Caco-2 (cell line): ENCODE measurements at regions not wholly inside any gene's neighbourhood (a gene's known extent, or its start where the extent isn't known, plus 50 kb on each side); places are given as distances from the start of the nearest gene placed in this dataset.

Source experiments
- BruUV-seq: library from RNA; stranded (reverse); fragments of 400-500 nt; replicated peaks from 2 replicates; lab custom pipeline; 2021; lab: Mats Ljungman, UMichigan
- CTCF ChIA-PET: fragments of 300-600 bp; sonication (Branson Sonifier 250); formaldehyde crosslinking; loops from one replicate; lab custom pipeline; 2022; ENCODE audit warnings: antibody characterized with exemption; lab: Charles Lee
- POLR2A ChIA-PET: fragments of 300-600 bp; sonication (Branson Sonifier 250); formaldehyde crosslinking; loops from one replicate; lab custom pipeline; 2022; ENCODE audit warnings: antibody characterized with exemption; lab: Charles Lee
- DNase-seq, 2 experiments: peaks; one replicate each; pipeline versions ENCODE4 v3.0.0 to v3.0.0-alpha.2; 2020 to 2022
- H3K27me3 ChIP-seq: replicated peaks from 2 replicates; pipeline ENCODE4 v1.6.0; 2011; ENCODE audit warnings: low read length; ENCODE audit not compliant: control insufficient read depth, insufficient read depth
- H3K36me3 ChIP-seq: 2 replicates; pipeline ENCODE4 v1.5.1; 2011; ENCODE audit warnings: low read length; ENCODE audit not compliant: control insufficient read depth, insufficient read depth
- H3K4me1 ChIP-seq: fragments of 250-450 bp; sonication (Bioruptor Pico); 2 replicates; pipeline ENCODE4 v1.5.1; 2020; ENCODE audit warnings: mild to moderate bottlenecking
- H3K4me3 ChIP-seq: 2 replicates; pipeline ENCODE4 v1.5.1; 2011; ENCODE audit warnings: low read depth, mild to moderate bottlenecking, control low read depth, low read length
- H3K9me3 ChIP-seq: fragments of 250-450 bp; sonication (Bioruptor Pico); 2 replicates; pipeline ENCODE4 v1.5.1; 2020; ENCODE audit warnings: mild to moderate bottlenecking, moderate library complexity
- H3K27ac Mint-ChIP-seq: one replicate; pipeline ENCODE4 v1.8.0; 2022; ENCODE audit warnings: mixed read lengths; ENCODE audit not compliant: unreplicated experiment
- H3K27me3 Mint-ChIP-seq: one replicate; pipeline ENCODE4 v1.8.0; 2022; ENCODE audit warnings: mixed read lengths; ENCODE audit not compliant: insufficient read depth, unreplicated experiment
- H3K36me3 Mint-ChIP-seq: one replicate; pipeline ENCODE4 v1.8.0; 2022; ENCODE audit warnings: mild to moderate bottlenecking, mixed read lengths; ENCODE audit not compliant: insufficient read depth, unreplicated experiment
- H3K4me1 Mint-ChIP-seq: one replicate; pipeline ENCODE4 v1.8.0; 2022; ENCODE audit warnings: low read depth, mixed read lengths; ENCODE audit not compliant: unreplicated experiment
- H3K4me3 Mint-ChIP-seq: one replicate; pipeline ENCODE4 v1.8.0; 2022; ENCODE audit warnings: mild to moderate bottlenecking, moderate library complexity, mixed read lengths; ENCODE audit not compliant: unreplicated experiment
- H3K9me3 Mint-ChIP-seq: one replicate; pipeline ENCODE4 v1.8.0; 2022; ENCODE audit warnings: mixed read lengths; ENCODE audit not compliant: unreplicated experiment
- CTCF ChIP-seq, 2 experiments: fragments of 200-600 bp in 1 of 2; IDR thresholded peaks; 1 replicate in 1 of 2; 2 replicates in 1 of 2; pipeline versions ENCODE4 v1.5.1 to v1.8.0; 2011 to 2022; ENCODE audit warnings: antibody characterized with exemption in 1 of 2, control low read depth in 1 of 2, inconsistent platforms in 1 of 2, low read depth in 1 of 2, low read length in 1 of 2, mild to moderate bottlenecking in 1 of 2, moderate library complexity in 1 of 2; ENCODE audit not compliant: insufficient read depth in 1 of 2, severe bottlenecking in 1 of 2, unreplicated experiment in 1 of 2
- intact Hi-C: fragments of 100-400 bp; cut with micrococcal nuclease; formaldehyde crosslinking; loops from one replicate; pipeline ENCODE4 v1.10.0; 2022; ENCODE audit not compliant: unreplicated experiment

DNA sequence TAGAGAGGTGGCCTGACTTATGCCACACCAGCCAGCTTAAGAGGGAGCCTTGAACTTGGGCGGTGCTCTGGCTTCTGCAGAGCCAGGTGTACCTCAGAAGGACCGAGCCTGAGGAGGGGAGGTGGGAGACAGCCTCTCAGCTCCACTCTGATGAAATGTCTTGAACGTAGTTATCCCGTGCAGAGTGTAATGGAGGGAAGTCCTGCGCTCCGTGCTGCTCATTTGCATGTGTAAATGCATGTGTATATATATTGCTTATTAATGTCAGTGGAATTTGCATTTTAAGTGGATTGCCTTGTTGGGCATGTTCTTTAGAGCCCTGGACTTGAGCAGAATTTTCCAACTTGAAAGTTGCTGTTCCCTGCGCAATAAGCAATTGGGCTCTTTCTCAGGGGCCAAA, 264.9 kb upstream of the SDK2 start:
- peaks cover 25% of the 10 kb centered on the region for H3K27me3 Mint-ChIP-seq
- no peaks in the 10 kb centered on the region for H3K9me3 Mint-ChIP-seq
- TF ChIP-seq CTCF (IDR thresholded peaks at IDR 0.05; ENCODE audit: insufficient read depth in 1 of 2, low read depth in 1 of 2, low read length in 1 of 2, severe bottlenecking in 1 of 2, unreplicated experiment in 1 of 2) = no peak
- no peak overlapping the region for H3K27ac Mint-ChIP-seq
- DNase-seq = no peak
- Histone ChIP-seq H3K4me3 (no peak overlapping the region), H3K36me3 (no peaks in the 10 kb centered on the region), H3K4me1 (no peaks in the 10 kb centered on the region), H3K27me3 (no peaks in the 10 kb centered on the region), H3K9me3 (no peaks in the 10 kb centered on the region)
- POLR2A ChIA-PET = no interaction called here
- H3K4me1 Mint-ChIP-seq = no peaks in the 10 kb centered on the region
- CTCF ChIA-PET = no interaction called here
- H3K4me3 Mint-ChIP-seq = no peak overlapping the region
- intact Hi-C loops = no loop called here
- no TSS peak for BruUV-seq
- no peaks in the 10 kb centered on the region for H3K36me3 Mint-ChIP-seq

DNA sequence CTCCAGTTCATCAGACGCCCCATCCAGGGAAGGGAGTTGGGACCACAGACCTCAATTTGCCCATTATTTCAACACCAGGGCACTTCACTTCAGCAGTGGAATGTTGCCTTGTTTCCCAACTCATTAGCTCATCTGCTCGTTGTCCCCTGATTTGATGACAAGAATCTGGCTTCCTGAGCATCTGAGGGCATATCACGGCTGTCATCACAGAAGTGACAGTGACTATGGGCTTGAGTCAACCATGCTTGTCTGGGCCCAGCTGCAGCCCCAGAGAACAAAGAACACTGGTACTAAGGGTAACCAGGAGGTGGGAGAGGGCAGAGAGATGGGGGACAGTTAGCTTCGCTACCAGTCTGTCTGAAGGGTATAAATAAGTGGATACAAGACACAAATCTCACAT, 266.0 kb upstream of the SDK2 start:
- no peaks in the 10 kb centered on the region for H3K4me1 Mint-ChIP-seq
- DNase-seq = no peak
- H3K36me3 Mint-ChIP-seq = no peaks in the 10 kb centered on the region
- peaks cover 25% of the 10 kb centered on the region for H3K27me3 Mint-ChIP-seq
- no peak overlapping the region for H3K27ac Mint-ChIP-seq
- ChIA-PET POLR2A (no interaction called here), CTCF (interaction anchor here (0.9 kb wide), 1 partner anchor 46 kb away, joined by 3 read pairs; no protein-coding TSS in a partner anchor)
- no peak for TF ChIP-seq CTCF (IDR thresholded peaks at IDR 0.05; ENCODE audit: insufficient read depth in 1 of 2, low read depth in 1 of 2, low read length in 1 of 2, severe bottlenecking in 1 of 2, unreplicated experiment in 1 of 2)
- Histone ChIP-seq H3K36me3 (no peaks in the 10 kb centered on the region), H3K4me3 (no peak overlapping the region), H3K4me1 (no peaks in the 10 kb centered on the region), H3K9me3 (peaks cover 3% of the 10 kb centered on the region), H3K27me3 (no peaks in the 10 kb centered on the region)
- no TSS peak for BruUV-seq
- intact Hi-C loops = no loop called here
- no peak overlapping the region for H3K4me3 Mint-ChIP-seq
- peaks cover 6% of the 10 kb centered on the region for H3K9me3 Mint-ChIP-seq

DNA sequence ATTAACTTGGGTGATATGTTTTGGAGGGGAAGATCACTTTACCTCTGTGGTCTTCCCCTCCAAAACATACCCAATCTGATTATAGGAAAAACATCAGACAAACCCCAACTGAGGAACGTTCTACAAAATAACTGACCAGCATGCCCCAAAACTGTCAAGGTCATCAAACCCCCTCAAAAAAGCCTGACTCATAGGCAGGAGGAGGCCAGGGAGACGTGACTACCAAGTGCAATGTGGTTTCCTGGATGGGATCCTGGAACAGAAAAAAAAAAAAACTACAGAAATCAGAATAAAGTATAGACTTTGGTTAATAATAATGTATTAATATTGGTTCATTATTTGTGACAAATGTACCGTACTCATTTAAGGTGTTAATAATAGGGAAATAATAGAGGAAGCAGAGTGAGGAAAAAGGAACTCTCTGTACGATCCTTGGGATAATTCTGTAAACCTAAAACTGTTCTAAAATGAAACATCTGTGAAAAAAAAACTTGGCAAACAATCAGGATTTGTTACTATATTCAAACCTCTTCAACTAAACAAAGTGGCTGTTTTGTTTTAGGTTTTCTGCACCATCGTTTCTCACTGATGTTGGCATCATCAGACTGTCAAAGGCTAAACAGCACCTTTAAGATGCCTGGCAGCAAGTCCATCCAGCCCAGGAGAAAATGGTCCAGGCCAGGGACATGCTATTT, 266.7 kb upstream of the SDK2 start:
- Histone ChIP-seq H3K27me3 (no peaks in the 10 kb centered on the region), H3K9me3 (peaks cover 9% of the 10 kb centered on the region), H3K4me1 (no peaks in the 10 kb centered on the region), H3K36me3 (no peaks in the 10 kb centered on the region), H3K4me3 (no peak overlapping the region)
- intact Hi-C loops = no loop called here
- H3K27ac Mint-ChIP-seq = no peak overlapping the region
- POLR2A ChIA-PET = no interaction called here
- H3K4me1 Mint-ChIP-seq = no peaks in the 10 kb centered on the region
- DNase-seq = no peak
- H3K36me3 Mint-ChIP-seq = no peaks in the 10 kb centered on the region
- CTCF ChIA-PET = interaction anchor here (0.9 kb wide), 1 partner anchor 46 kb away, joined by 3 read pairs; no protein-coding TSS in a partner anchor
- TF ChIP-seq CTCF (IDR thresholded peaks at IDR 0.05; ENCODE audit: insufficient read depth in 1 of 2, low read depth in 1 of 2, low read length in 1 of 2, severe bottlenecking in 1 of 2, unreplicated experiment in 1 of 2) = no peak
- H3K4me3 Mint-ChIP-seq = no peak overlapping the region
- H3K9me3 Mint-ChIP-seq = peaks cover 12% of the 10 kb centered on the region
- peaks cover 25% of the 10 kb centered on the region for H3K27me3 Mint-ChIP-seq
- BruUV-seq = no TSS peak
